GM21526 (cell line): ENCODE measurements at regions not wholly inside any gene's neighbourhood (a gene's known extent, or its start where the extent isn't known, plus 50 kb on each side); places are given as distances from the start of the nearest gene placed in this dataset.

Experiments used
- ATAC-seq: cut with Tn5 transposase; IDR thresholded peaks from one replicate; pipeline ENCODE4 v1.9.1; 2021; ENCODE audit warnings: moderate library complexity; ENCODE audit not compliant: unreplicated experiment, low FRiP score

GRCh38 chr16:63292036-63292435, 1255.8 kb upstream of the CDH8 start:
- ATAC-seq: no peak

- ATAC-seq: no peak
These were observed 1253.7 kb upstream of the CDH8 start for GRCh38 chr16:63289834-63290460.

- no peak for ATAC-seq
These were observed 1251.2 kb upstream of the CDH8 start for GRCh38 chr16:63287401-63287800.

- no peak for ATAC-seq
These were observed 1247.5 kb upstream of the CDH8 start for GRCh38 chr16:63283721-63284120.

GRCh38 chr16:63244631-63245030, 1208.4 kb upstream of the CDH8 start:
- ATAC-seq: no peak

- no peak for ATAC-seq
These were observed 1205.3 kb upstream of the CDH8 start for GRCh38 chr16:63241497-63242028.

GRCh38 chr16:63239065-63239570, 1202.9 kb upstream of the CDH8 start:
- ATAC-seq: no peak

- ATAC-seq: no peak
These were observed 1194.3 kb upstream of the CDH8 start for GRCh38 chr16:63230421-63231040.

- ATAC-seq: no peak
These were observed 1192.0 kb upstream of the CDH8 start for GRCh38 chr16:63228259-63228658.

GRCh38 chr16:63223851-63224250, 1187.6 kb upstream of the CDH8 start:
- ATAC-seq: no peak

GRCh38 chr16:63216696-63217423, 1180.6 kb upstream of the CDH8 start:
- no peak for ATAC-seq

GRCh38 chr16:63201851-63202250, 1165.6 kb upstream of the CDH8 start:
- ATAC-seq: no peak

- no peak for ATAC-seq
These were observed 1164.7 kb upstream of the CDH8 start for GRCh38 chr16:63200940-63201339.

GRCh38 chr16:63195336-63195735, 1159.1 kb upstream of the CDH8 start:
- no peak for ATAC-seq

GRCh38 chr16:63192980-63193379, 1156.7 kb upstream of the CDH8 start:
- no peak for ATAC-seq

- ATAC-seq: no peak
These were observed 1152.0 kb upstream of the CDH8 start for GRCh38 chr16:63188086-63188771.

- no peak for ATAC-seq
These were observed 1151.4 kb upstream of the CDH8 start for GRCh38 chr16:63187638-63188037.

GRCh38 chr16:63185235-63185780, 1149.1 kb upstream of the CDH8 start:
- ATAC-seq: no peak

- no peak for ATAC-seq
These were observed 1147.5 kb upstream of the CDH8 start for GRCh38 chr16:63183743-63184142.

GRCh38 chr16:63175313-63175712, 1139.1 kb upstream of the CDH8 start:
- no peak for ATAC-seq

- ATAC-seq: no peak
These were observed 1138.6 kb upstream of the CDH8 start for GRCh38 chr16:63174801-63175200.
